ENCODE measurements at regions not wholly inside any gene's neighbourhood (a gene's known extent, or its start where the extent isn't known, plus 50 kb on each side); places are given as distances from the start of the nearest gene placed in this dataset.

GRCh38 chr10:59025981-59026765 is 150.3 kb upstream of the PHYHIPL start:
- H3K36me3 ChIP-seq, result no peaks in the 10 kb centered on the region
- H3K9me3 ChIP-seq, result no peaks in the 10 kb centered on the region
- no peak overlapping the region for H3K27ac ChIP-seq
- H3K27me3 ChIP-seq, result no peaks in the 10 kb centered on the region
- no peak for TF ChIP-seq CTCF (IDR thresholded peaks at IDR 0.05)
- no peak for TF ChIP-seq EP300 (IDR thresholded peaks at IDR 0.05)
- TF ChIP-seq POLR2AphosphoS5 (IDR thresholded peaks at IDR 0.05), result no peak
- TF ChIP-seq POLR2A (IDR thresholded peaks at IDR 0.05), result no peak
- no peaks in the 10 kb centered on the region for H3K4me1 ChIP-seq
- intact Hi-C loops (cut with DNase I), result no loop called here
- H3K4me3 ChIP-seq, result no peak overlapping the region
- 87 to 90% methylated on average over 23 of the region's 23 CpGs for WGBS, 2 donors
- no peak for DNase-seq

GRCh38 chr10:59027975-59028655 is 148.3 kb upstream of the PHYHIPL start:
- H3K36me3 ChIP-seq, result no peaks in the 10 kb centered on the region
- H3K4me3 ChIP-seq, result no peak overlapping the region
- no peaks in the 10 kb centered on the region for H3K4me1 ChIP-seq
- no peak for DNase-seq
- H3K9me3 ChIP-seq, result no peaks in the 10 kb centered on the region
- H3K27me3 ChIP-seq, result no peaks in the 10 kb centered on the region
- no peak overlapping the region for H3K27ac ChIP-seq
- no peak for TF ChIP-seq EP300 (IDR thresholded peaks at IDR 0.05)
- no peak for TF ChIP-seq POLR2A (IDR thresholded peaks at IDR 0.05)
- no peak for TF ChIP-seq CTCF (IDR thresholded peaks at IDR 0.05)
- no peak for TF ChIP-seq POLR2AphosphoS5 (IDR thresholded peaks at IDR 0.05)
- WGBS, 2 donors, result 77 to 80% methylated on average over 5 of the region's 5 CpGs
- intact Hi-C loops (cut with DNase I), result no loop called here

GRCh38 chr10:59033622-59034021 is 142.8 kb upstream of the PHYHIPL start:
- intact Hi-C loops (cut with DNase I), result no loop called here
- WGBS, 2 donors, result 75 to 84% methylated on average over 6 of the region's 6 CpGs
- Histone ChIP-seq H3K27ac (no peak overlapping the region), H3K27me3 (no peaks in the 10 kb centered on the region), H3K9me3 (no peaks in the 10 kb centered on the region), H3K4me1 (no peaks in the 10 kb centered on the region), H3K4me3 (no peak overlapping the region), H3K36me3 (no peaks in the 10 kb centered on the region)
- no peak for TF ChIP-seq CTCF (IDR thresholded peaks at IDR 0.05)
- no peak for TF ChIP-seq POLR2A (IDR thresholded peaks at IDR 0.05)
- no peak for TF ChIP-seq POLR2AphosphoS5 (IDR thresholded peaks at IDR 0.05)
- DNase-seq, result no peak

GRCh38 chr10:59036311-59037017 is 140.0 kb upstream of the PHYHIPL start:
- intact Hi-C loops (cut with DNase I), result no loop called here
- 71 to 85% methylated on average over 3 of the region's 3 CpGs for WGBS, 2 donors
- no peak for DNase-seq
- no peak overlapping the region for H3K4me3 ChIP-seq
- no peaks in the 10 kb centered on the region for H3K27me3 ChIP-seq
- H3K9me3 ChIP-seq, result no peaks in the 10 kb centered on the region
- no peaks in the 10 kb centered on the region for H3K36me3 ChIP-seq
- no peaks in the 10 kb centered on the region for H3K4me1 ChIP-seq
- no peak overlapping the region for H3K27ac ChIP-seq
- no peak for TF ChIP-seq EP300 (IDR thresholded peaks at IDR 0.05)
- no peak for TF ChIP-seq POLR2AphosphoS5 (IDR thresholded peaks at IDR 0.05)
- TF ChIP-seq POLR2A (IDR thresholded peaks at IDR 0.05), result no peak
- TF ChIP-seq CTCF (IDR thresholded peaks at IDR 0.05), result no peak

All from sigmoid colon (tissue), 6 donors.